ENCODE measurements at regions not wholly inside any gene's neighbourhood (a gene's known extent, or its start where the extent isn't known, plus 50 kb on each side); places are given as distances from the start of the nearest gene placed in this dataset.
"Not testable (repeated sequence)": the region's sequence is repeated elsewhere in the genome, so short reads cannot be mapped to it uniquely, and the experiment has no call there.

DNA sequence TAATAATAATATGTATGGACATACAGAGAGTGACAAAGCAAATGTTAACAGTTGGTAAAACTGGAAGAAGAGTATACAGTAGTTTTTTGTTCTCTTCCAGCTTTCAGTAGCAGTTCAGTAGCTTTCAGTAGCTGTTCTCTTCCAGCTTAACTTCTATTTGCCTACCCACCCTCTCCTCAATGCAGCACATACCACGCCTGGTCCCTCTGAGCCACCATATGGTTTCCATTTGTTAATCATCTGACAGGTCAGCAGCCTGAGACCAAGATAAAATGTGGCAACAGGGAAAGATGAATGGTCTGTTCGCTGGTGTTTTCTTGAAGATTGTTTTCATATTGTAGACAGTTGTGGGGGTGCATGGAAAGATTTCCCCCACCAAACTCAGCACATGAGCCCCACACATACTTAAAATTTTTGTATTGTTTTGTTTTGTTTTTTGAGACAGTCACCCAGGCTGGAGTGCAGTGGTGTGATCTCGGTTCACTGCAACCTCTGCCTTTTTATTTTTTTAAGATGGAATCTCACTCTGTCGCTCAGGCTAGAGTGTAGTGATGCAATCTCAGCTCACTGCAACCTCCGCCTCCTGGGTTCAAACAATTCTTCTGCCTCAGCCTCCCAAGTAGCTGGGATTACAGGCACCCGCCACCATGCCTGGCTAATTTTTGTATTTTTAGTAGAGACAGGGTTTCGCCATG, 56.8 kb downstream of the ATP6V0E2 start:
- peak; percentile 30 for DNase-seq

DNA sequence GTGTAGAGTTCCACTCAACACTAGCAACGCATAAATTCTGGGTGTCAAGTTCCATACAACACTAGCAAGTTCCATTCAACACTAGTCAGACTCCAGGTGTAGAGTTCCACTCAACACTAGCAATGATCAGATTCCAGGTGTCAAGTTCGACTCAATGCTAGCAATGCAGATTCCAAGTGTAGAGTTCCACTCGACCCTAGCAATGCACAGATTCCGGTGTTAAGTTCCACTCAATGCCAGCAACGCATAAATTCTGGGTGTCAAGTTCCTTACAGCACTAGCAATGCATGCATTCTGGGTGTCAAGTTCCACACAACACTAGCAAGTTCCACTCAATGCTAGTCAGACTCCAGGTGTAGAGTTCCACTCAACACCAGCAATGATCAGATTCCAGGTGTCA, 60.0 kb downstream of the ATP6V0E2 start:
- not testable (repeated sequence) for DNase-seq

DNA sequence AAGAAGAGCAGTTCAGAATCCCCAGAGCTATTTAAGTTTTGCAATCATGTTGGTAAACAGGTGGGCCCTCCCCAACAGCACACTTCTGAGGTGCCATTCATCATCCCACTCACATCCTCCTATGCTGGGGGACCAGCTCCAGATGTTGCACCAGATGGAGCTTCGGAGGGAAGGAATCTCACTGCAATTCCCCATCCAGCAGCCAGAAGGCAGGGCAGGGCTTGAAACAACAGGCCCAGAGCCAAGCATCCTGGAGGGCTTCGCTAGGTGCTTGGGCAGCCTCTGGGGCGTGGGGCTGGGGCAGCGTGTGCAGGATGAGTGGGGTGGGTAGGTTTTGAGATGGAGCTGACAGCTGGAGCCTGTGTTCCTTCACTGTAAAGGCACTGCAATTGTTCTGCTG, 73.6 kb downstream of the ATP6V0E2 start:
- DNase-seq, result not testable (repeated sequence)

DNA sequence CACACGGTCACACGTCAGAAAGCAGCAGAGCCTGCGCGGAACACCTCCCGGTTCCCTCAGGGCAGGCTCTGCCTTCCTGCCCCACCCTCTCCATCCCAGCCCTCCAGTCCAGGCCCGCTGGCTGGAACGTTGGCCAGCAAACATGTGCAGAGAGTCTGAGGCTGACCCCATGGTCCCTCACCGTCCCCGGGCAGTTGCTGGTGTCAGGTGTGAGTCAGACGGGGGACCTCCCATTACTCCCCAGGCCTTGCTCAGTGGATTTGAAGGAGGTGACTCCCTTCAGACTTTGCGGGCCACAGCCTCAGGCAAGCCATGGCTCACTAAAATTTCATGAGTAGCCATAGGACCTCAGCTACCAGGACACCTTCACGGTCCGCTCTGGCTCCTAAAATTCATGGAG, 74.7 kb downstream of the ATP6V0E2 start:
- DNase-seq, result not testable (repeated sequence)

DNA sequence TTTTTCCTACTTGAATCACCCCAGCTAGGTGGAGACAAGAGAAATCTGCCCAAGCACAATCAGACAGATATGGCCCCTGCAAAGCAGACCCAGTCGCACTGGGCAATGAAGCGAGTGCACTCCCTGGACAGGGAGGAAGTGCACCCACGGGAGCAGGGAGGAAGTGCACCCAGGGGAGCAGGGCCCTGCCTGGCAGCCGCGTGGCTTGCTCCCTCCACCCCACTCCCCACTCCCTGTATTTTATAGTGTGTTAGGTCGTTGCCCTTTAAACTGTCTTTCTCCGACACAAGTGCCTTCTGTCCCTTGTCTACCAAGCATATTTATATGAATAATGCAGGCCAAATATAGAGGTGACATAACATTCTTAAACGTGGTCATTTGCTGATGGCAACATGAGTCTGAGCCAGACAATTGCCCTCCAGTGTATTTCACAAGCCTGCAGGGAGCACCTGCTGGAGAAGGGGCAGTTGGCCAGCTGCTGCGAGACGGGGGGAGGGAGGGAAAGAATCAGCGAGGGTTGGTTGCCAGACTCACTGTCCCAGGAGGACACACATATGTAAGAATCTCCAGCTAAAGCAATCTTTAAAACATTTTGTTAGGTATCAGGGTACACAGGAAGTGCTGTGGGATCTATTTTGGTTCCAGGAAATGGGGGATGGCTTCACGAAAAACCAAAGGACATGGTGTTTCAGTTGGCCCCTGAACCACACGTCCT, 76.3 kb downstream of the ATP6V0E2 start:
- not testable (repeated sequence) for DNase-seq

DNA sequence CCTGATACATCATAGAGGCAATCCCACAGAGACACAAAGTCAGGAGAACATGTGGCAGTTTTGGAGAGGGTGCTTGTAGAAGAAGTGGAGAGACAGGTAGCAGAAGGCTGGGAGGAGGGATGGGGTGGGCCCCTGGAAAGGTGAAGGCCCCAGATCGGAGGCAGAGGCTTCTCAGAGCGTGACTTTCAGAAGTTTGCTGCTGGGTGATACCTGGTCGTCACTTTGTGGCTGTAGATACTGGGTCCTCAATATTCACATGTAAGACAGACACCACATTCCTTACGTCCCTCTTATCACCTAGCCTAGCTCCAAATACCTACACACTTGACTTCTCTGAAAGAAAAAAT, 76.8 kb downstream of the ATP6V0E2 start:
- DNase-seq, result not testable (repeated sequence)

DNA sequence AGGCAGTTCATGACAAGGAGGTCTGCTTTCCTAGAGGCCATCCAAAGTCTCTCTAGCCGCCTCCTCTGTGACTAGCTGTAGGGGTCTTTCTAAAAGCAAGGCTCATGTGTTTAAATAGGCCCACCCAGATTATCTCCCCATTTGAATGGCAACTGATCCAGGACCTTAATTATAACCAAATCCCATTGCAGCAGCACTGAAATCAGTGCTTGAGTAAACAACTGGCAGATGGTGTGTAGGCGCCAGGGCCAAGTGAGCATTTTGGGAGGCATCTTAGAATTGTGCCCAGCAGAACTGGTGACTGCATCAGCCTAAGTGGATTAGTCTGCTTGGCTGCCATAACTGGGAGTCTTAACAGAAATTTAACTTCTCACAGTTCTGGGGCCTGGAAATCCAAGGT, 77.8 kb downstream of the ATP6V0E2 start:
- DNase-seq, result not testable (repeated sequence)

DNA sequence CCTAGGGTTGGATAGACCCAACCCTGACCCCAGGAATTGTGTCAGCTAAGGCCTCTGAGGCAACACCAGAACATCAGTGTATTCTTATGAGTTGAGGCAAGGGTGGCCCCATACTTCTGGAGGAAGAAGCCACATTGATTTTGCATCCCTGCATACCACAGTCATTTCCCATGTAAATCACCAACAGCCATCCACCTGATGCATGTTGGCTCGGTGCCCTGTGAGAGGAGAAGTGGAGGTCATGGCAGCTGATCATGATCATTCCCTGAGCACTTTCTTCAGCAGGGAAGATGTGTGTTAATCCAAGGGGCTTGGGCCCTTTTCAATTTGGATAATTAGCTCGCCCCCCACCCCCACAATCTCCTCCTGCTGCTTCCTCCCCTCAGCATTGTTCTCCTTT, 85.1 kb downstream of the ATP6V0E2 start:
- DNase-seq, result not testable (repeated sequence)

DNA sequence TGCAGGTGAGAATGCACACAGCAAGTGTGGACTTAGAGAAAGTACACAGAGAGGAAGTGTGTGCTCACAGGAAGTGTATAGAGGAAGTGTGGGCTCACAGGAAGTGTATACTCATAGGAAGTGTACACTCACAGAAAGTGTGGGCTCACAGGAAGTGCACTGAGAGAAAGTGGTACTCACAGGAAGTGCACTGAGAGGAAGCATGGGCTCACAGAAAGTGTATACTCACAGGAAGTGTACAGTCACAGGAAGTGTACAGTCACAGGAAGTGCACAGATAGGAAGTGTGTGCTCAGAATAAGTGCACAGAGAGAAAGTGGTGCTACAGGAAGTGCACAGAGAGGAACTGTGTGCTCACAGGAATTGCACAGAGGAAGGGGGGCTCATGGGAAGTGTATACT, 87.1 kb downstream of the ATP6V0E2 start:
- DNase-seq, result not testable (repeated sequence)

DNA sequence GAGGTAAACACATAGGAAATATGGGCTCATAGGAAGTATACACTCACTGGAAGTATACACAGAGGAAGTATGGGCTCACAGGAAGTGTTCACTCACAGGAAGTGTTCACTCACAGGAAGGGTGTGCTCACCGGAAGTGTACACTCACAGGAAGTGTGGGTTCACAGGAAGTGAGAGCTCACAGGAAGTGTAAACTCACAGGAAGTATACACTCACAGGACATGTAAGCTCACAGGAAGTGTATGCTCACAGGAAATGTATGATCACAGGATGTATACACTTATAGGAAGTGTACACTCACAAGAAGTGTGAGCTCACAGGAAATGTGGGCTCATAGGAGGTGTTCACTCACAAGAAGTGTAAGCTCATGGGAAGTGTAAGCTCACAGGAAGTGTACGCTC, 88.1 kb downstream of the ATP6V0E2 start:
- not testable (repeated sequence) for DNase-seq

DNA sequence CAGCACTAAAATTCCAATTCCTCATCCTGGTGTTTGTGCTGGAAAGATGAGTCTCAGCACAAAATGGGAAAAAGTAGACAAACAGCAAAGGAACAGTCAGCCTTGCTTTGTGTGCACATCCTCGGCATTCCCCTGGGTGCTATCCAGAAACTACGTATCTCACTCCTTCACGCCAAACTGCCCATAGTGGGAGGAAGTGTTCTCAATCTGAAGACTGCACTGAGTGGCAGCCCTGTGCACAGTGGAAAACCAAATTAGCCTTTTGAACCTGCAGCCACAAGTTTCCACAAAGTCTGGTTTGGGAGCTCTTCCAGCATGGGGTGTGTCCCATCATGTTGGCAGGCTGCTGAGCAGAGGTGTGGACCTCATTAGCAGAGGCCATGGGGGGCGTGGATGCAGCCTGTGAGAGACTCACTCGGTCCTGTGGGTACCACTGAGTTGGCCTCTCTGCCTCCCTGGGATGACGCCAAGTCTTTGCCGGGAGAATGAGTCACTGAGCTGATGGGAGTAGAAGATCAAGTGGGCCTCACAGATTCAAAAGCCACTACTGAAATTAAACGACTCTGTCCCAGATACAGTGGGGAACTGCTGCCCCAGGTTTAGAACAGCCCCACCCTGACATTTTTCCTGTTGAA, 89.0 kb downstream of the ATP6V0E2 start:
- not testable (repeated sequence) for DNase-seq

DNA sequence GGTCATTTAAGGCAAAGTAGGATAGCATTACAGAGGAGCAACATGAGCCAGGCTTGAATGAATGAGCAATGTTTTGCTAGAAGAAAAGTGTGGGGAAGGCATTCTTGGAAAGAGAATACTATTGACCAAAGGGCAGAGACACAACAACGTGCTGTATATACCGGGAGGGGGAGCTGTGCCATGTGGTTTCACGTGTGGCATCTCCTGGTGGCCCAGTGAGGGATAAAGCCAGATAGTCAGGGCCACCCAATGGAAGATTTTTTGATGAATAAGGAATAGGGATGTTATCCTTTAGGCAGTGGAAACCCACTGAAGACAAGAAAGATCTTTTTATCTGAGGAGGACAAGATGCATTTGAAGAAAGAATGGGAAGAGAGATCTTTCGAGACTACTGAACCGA, 90.2 kb downstream of the ATP6V0E2 start:
- not testable (repeated sequence) for DNase-seq

DNA sequence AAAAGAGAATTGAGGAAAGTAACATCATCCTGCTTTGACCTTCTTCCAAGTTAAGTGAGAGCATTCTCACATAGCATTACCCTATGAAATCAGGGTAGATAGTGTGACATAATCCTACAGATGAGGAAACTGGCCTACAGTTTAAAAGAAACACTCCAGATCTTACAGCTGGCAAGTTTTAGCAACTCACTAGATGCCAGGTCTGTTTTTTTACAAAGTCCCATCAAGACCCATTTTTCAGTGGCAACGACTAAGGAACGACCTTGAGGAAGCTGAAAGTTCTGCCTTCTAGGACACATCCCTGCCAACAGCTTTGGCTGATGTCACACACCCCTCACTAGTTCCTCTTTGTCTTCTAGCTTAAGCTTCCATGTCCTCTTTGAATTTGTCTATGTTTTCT, 92.7 kb downstream of the ATP6V0E2 start:
- DNase-seq, result not testable (repeated sequence)

DNA sequence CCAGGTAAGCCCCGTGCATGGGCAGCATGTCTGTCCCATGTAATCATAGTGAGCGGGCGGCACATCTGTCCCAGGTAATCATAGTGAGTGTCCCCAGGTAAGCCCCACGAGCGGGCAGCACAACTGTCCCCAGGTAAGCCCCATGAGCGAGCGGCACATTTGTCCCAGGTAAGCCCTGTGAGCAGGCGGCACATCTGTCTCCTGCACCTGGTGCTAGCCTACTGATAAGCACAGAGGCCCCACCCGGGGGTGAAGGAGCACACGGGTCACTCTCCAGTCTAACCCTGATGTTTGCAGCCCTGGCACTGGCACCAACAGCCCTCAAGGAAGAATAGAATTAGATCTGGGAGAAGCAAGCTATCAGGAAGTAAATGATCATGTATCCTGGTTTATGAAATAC, 99.2 kb downstream of the ATP6V0E2 start:
- DNase-seq, result not testable (repeated sequence)

DNA sequence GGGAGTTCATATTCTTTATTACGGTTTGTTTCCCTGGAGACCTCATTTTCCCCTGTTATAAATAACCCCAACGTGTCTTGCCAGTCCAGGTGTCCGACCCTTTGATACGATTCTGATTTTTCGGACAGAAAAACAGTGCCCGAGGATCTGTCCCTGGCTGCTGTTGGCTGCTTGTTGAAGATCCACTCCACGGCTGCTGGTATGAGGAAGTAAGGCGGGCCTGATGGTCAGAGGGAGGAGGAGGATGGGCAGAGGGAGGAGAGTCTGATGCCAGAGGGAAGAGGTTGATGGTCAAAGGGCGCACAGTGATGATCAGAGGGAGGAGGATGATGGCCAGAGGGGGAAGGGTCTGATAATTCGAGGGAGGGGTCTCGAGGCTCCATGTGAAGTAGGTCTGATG, 99.9 kb downstream of the ATP6V0E2 start:
- DNase-seq, result not testable (repeated sequence)

DNA sequence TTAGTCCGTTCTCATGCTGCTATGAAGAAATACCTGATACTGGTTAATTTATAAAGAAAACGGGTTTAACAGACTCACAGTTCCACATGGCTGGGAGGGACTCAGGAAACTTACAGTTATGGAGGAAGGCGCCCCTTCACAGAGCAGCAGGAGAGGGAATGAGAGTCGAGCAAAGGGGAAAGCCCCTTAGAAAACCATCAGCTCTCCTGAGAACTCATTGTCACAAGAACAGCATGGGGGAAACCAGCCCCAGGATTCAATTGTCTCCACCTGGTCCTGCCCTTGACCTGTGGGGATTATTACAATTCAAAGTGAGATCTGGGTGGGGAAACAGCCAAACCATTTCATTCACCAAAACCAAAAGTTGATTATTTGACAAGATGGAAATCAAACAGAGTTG, 101.8 kb downstream of the ATP6V0E2 start:
- not testable (repeated sequence) for DNase-seq

DNA sequence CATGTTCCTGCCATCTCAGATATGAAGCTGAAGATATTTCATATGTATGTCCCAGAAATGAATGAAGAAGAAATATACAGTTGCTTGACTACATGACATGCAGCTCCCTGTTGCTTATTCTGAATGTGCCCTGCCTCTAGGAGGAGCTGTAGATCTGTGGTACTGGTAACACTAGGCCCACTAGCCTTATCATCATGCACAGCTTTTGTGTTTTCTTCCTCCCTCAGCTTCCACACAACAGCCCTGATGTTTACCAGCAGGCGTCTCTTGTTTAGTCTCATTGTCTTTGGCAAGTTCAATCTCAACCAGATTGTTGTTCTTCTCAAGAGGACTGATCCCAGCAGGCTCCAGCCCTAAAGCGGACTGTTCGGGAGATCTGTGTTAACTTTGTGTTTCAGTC, 104.8 kb downstream of the ATP6V0E2 start:
- not testable (repeated sequence) for DNase-seq

DNA sequence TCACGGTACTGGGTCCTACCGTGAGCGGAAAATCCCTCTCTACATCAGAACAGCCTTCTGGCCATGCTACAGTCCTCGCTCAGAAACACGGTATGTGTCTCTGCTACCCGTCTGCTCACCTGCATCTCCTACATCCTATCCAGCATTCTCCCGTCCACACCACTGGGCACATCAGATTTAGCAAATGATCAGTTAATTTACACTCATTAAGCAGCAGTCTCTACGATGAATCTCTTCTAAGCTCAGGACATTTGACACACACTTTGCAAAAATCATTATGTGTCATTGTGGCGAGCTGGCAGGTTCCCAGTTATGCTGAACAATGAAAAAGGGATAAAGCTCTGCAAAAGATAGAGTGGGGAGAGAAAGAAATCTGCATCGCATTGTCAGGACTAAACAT, 105.2 kb downstream of the ATP6V0E2 start:
- DNase-seq, result not testable (repeated sequence)

DNA sequence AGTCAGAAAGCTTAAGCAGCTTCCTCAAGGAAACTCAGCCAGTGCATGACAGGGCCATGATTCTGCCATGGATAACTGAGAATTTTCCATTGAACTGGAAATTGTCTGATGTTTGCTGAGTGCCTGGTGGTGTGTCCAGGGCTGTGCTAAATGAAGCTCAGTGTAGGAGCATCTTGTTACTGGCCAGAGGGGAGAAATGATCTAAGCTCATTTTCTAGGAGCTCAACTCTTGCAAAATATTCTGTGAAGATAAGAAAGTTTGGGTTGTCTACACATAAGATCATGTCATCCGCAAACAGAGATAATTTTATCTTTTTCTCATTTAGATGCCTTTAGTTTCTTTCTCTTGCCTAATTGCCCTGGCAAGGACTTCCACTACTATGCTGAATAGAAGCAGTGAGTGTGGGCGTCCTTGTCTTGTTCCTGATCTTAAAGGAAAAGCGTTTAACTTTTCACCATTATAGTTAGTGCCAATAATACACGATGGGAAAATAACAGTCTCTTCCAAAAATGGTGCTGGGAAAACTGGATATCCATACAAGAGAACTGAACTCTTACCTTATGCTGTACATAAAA, 108.9 kb downstream of the ATP6V0E2 start:
- not testable (repeated sequence) for DNase-seq

DNA sequence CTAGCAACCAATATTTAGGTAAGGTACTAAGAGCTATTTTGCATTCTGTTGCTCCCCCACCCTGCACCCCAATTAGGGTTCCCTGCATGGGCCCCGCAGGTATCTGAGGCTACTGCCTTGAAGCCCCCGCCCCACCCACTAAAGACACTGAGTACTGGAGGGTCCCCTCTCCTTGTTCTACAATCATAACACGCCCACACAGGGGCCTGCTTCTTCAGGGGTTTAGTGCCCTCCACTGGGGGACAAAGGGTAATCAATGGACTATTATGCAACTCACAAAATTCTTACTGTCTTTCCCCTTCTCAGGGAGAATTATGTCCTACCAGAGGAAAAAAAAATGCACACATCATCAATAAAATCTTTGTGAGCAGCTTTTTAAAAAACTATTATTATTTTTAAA, 113.1 kb downstream of the ATP6V0E2 start:
- not testable (repeated sequence) for DNase-seq

DNA sequence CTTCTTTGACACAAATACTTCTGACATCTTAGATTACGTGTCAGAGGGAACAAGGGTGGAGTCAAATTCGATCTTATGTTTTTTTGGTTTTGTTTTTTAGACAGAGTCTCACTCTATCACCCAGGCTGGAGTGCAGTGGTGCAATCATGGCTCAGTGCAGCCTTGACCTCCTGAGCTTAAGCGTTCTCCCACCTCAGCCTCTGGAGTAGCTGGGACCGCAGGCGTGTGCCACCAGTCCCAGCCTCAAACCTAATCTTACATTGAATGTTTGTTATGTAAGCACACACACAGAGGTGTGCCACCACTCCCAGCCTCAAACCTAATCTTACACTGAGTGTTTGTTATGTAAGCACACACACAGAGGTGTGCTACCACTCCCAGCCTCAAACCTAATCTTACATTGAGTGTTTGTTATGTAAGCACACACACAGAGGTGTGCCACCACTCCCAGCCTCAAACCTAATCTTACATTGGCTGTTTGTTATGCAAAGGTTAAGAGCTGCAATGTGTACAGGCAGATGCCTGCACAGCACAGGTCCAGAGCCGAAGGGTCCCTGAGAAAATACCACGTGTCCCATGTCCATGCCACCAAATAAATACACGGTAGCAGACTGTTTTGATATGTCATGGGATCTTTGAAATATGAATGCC, 118.0 kb downstream of the ATP6V0E2 start:
- DNase-seq, result not testable (repeated sequence)

DNA sequence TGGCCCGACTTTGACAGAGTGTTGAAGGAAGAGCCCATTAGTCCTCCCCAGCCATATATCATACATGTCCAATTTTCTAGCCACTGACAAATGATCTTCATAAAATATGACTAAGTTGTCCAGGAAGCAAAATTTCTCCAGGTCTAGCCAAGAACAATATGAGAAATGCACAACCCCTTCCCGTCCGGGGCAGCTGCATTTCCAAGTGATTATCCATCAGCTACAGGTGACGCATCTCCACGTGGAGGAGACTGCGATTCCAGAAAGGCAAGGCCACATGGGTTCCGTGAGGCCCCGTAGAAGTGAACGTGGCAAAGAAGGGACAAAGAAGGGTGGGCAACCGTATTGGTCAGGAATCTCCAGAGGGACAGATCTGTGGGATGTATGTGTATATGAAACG, 118.6 kb downstream of the ATP6V0E2 start:
- DNase-seq, result not testable (repeated sequence)

Data from fibroblast of skin of right biceps (primary cell).